ENCODE measurements at regions not wholly inside any gene's neighbourhood (a gene's known extent, or its start where the extent isn't known, plus 50 kb on each side); places are given as distances from the start of the nearest gene placed in this dataset.

DNA sequence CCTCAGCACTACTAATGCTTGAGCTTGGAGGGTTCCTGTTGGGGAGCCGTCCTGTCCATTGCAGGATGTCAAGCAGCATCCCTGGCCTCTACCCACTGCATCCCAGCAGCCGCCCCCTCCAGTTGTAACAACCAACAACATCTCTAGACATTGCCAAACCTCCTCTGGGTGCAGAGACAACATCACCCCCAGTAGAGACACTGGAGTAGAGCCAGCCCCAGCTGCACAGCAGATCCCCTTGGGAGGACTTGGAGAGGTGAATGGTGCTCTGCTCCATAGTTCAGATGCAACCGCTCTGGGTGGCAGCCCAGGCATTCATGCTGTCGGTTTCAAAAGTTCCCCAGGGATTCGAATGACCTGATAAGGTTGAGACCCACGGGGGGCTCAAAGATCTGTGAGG lies 259.0 kb downstream of the MN1 start:
- TF ChIP-seq, protein P1, sequence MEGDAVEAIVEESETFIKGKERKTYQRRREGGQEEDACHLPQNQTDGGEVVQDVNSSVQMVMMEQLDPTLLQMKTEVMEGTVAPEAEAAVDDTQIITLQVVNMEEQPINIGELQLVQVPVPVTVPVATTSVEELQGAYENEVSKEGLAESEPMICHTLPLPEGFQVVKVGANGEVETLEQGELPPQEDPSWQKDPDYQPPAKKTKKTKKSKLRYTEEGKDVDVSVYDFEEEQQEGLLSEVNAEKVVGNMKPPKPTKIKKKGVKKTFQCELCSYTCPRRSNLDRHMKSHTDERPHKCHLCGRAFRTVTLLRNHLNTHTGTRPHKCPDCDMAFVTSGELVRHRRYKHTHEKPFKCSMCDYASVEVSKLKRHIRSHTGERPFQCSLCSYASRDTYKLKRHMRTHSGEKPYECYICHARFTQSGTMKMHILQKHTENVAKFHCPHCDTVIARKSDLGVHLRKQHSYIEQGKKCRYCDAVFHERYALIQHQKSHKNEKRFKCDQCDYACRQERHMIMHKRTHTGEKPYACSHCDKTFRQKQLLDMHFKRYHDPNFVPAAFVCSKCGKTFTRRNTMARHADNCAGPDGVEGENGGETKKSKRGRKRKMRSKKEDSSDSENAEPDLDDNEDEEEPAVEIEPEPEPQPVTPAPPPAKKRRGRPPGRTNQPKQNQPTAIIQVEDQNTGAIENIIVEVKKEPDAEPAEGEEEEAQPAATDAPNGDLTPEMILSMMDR (IDR thresholded peaks at IDR 0.05; ENCODE audit: low read depth, low read length, missing control alignments) = no peak
- no peak for DNase-seq (ENCODE audit: low read depth)
- H3K4me3 ChIP-seq (ENCODE audit: low read depth, low read length) = no peak overlapping the region

DNA sequence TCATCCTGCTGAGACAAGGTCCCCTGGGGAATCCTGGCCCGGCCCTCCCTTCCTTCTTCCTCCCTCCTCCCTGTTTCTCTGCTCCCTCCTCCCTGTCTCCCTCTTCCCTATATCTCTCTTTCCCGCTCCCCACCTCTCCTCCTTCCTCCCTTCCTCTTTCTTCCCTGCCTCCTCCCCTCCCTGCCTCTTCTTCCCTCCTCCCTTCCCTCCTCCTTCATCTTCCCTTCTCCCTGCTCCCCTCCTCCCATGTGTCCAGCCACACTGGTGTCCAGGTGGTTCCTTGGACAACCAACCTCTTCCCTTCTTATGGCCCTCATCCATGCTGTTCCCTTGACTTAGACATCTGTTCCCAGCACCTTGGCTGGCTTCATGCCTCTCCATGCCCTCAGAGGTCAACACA lies 258.1 kb downstream of the MN1 start:
- TF ChIP-seq, protein P1 (IDR thresholded peaks at IDR 0.05; ENCODE audit: low read depth, low read length, missing control alignments) = no peak
- no peak overlapping the region for H3K4me3 ChIP-seq (ENCODE audit: low read depth, low read length)
- no peak for DNase-seq (ENCODE audit: low read depth)

DNA sequence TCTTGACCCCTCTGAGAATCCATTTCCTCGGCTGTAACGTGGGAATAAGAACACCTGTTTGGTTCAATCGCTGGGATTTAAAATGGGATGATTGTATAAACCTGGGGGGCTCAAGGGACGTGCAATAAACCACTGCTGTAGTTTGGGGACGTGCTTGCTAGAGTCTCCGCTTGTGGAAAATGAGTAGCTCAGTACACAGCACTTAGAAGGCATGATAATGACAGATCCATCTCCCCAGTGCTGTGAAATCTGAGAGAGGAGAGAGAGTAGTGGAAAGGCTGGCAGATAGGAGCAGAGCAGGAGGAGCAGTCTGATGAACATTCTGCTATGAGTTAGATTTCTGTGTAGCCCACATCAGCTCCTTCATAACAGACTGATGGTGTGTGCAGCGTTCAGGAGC lies 256.5 kb downstream of the MN1 start:
- no peak overlapping the region for H3K4me3 ChIP-seq (ENCODE audit: low read depth, low read length)
- DNase-seq (ENCODE audit: low read depth) = no peak
- TF ChIP-seq, protein P1 (IDR thresholded peaks at IDR 0.05; ENCODE audit: low read depth, low read length, missing control alignments) = no peak

DNA sequence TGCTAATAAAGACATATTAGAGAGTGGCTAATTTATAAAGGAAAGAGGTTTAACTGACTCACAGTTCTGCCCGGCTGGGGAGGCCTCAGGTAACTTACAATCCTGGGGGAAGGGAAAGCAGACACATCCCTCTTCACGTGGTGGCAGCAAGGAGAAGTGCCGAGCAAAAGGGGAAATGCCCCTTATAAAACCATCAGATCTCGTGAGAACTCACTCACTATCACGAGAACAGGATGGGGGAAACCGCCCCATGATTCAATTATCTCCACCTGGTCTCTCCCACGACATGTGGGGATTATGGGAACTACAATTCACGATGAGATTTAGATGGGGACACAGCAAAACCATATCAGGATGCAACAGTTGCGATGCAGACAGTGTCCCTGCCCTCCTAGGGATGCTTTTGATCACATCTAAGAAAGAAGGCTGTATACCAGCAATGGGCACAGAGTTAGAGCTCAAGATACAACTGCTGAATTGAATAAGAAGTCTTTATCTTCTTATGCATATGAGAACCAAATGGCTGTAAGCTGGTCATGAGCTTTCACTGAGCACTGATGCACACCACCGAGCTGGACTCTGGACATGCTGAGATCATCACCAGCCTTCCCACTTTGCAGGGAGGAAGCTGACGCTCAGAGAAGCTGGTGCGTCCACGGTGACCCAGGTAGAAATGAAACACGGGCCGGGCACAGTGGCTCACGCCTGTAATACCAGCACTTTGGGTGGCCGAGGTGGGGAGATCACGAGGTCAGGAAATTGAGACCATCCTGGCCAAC lies 255.2 kb downstream of the MN1 start:
- TF ChIP-seq, protein P1 (IDR thresholded peaks at IDR 0.05; ENCODE audit: low read depth, low read length, missing control alignments) = no peak
- H3K4me3 ChIP-seq (ENCODE audit: low read depth, low read length) = no peak overlapping the region
- no peak for DNase-seq (ENCODE audit: low read depth)

DNA sequence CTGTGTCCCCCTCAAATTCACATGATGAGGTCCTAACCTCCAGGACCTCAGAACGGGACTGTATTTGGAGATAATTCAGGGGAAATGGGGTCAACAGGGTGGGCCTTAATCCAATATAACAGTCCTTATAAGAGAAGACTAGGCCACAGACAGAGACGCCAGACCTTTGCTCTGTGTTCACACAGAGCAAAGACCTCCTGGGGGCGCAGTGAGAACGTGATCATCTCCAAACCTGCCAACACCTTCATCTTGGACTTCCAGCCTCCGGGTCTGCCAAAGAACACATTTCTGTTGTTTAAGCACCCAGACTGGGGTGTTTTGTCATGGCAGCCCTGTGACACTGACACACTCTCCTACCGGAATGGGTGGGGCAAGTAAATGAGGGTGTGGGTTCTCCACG lies 250.2 kb downstream of the MN1 start:
- no peak overlapping the region for H3K4me3 ChIP-seq (ENCODE audit: low read depth, low read length)
- TF ChIP-seq, protein P1 (IDR thresholded peaks at IDR 0.05; ENCODE audit: low read depth, low read length, missing control alignments) = no peak
- no peak for DNase-seq (ENCODE audit: low read depth)

DNA sequence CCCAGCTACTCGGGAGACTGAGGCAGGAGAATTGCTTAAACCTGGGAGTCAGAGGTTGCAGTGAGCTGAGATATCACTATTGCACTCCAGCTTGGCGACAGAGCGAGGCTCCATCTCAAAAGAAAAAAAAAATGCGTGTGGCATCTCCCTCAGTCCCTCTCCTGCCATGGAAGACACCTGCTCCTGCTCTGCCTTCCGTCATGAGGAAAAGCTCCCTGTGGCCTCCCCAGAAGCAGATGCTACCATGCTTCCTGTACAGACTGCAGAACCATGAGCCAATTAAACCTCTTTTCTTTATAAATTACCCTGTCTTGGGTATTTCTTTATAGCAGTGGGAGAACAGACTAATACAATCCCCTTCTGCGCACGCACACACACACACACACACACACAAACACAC lies 249.4 kb downstream of the MN1 start:
- H3K4me3 ChIP-seq (ENCODE audit: low read depth, low read length) = no peak overlapping the region
- TF ChIP-seq, protein P1 (IDR thresholded peaks at IDR 0.05; ENCODE audit: low read depth, low read length, missing control alignments) = no peak
- DNase-seq (ENCODE audit: low read depth) = no peak

DNA sequence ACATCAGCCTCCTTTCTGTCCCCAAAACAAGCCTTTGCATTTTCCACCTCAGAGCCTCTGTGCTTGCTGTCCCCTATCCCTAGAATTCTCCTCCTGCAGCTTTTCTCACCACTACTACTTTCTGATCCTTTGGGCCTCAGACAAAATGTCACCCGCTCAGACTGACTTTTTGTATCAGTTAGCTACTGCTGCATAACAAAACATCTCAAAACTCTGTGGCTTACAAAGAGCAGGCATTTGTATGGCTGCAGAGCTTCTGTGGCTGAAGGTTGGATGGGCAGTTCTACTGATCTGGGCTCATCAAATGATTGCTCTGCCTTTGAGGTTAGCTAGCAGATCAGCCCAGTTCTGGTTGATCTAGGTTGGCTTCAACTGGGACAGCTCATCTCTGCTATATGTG lies 248.7 kb downstream of the MN1 start:
- DNase-seq (ENCODE audit: low read depth) = no peak
- TF ChIP-seq, protein P1 (IDR thresholded peaks at IDR 0.05; ENCODE audit: low read depth, low read length, missing control alignments) = no peak
- no peak overlapping the region for H3K4me3 ChIP-seq (ENCODE audit: low read depth, low read length)
